ENCODE measurements at regions not wholly inside any gene's neighbourhood (a gene's known extent, or its start where the extent isn't known, plus 50 kb on each side); places are given as distances from the start of the nearest gene placed in this dataset.
A peak's percentile ranks its signal among the peaks of the same experiment; 100 is the strongest.
"Not testable (repeated sequence)": the region's sequence is repeated elsewhere in the genome, so short reads cannot be mapped to it uniquely, and the experiment has no call there.

DNA sequence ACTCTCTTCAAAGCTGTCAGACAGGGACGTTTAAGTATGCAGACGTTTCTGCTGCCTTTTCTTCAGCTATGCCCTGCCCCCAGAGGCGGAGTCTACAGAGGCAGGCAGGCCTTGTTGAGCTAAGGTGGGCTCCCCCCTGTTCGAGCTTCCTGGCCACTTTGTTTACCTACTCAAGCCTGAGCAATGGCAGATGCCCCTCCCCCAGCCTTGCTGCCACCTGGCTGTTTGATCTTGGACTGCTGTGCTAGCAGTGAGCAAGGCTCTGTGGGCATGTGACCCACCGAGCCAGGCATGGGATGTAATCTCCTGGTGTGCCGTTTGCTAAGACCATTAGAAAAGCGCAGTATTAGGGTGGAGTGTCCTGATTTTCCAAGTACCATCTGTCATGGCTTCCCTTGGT is 900.4 kb upstream of the MDGA2 start:
- no peak for DNase-seq (ENCODE audit: low spot score)

DNA sequence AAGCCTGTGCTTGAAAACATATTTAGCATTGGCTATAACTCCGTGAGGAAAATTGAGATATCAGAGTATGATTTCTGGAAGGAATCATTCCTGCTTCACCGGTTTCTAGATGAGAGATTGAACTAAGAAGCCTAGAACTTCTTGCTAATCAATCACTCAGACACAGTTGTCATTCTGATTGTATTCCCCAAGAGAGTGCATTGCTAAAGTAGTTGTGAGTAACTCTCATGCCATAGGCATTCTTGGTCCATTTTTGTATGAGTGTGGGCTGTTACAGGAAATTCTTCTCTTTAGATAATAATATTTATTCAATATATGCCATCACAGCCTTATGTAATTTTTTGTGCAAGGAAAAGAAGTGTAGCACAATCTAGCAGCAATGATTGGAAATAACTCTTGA is 893.3 kb upstream of the MDGA2 start:
- no peak for DNase-seq (ENCODE audit: low spot score)

- DNase-seq (ENCODE audit: low spot score), result no peak
Observed at GRCh38 chr14:48568252-48568651, 892.8 kb upstream of the MDGA2 start.

DNA sequence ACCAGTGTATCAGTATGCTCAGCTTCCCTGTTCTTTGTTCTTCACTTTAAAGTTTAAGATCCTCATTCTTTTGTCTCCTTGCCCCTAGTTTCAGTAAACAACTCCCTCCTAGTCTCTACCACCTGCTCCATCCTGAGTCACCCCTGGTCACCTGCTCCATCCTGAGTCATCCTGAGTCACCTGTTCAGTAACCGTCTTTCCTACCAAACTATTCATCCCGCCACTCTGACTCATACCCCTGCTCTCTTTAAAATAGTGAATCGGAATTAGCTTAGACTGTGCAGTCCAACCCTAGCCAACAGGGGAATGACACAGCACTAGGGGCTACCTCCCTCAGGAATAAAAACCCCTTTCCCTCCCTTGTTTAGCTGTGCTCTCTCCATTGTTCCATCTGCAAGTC is 888.1 kb upstream of the MDGA2 start:
- no peak for DNase-seq (ENCODE audit: low spot score)

DNA sequence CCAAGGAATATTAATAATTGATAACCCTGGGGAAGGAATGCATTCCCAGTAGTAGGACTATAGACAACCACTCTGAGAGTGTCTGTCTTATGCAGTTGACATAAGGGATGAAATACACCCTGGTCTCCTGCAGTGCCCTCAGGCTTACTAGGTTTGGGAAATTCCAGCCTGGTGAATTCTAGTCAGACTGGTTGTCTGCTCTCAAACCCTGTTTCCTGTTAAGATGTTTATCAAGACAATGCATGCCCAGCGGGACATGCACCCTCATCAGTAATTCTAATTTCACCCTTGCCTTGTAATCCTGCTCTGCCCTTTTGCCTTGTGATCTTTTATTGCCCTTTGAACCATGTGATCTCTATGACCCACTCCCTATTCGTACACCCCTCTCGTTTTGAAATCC is 886.0 kb upstream of the MDGA2 start:
- DNase-seq (ENCODE audit: low spot score), result not testable (repeated sequence)

DNA sequence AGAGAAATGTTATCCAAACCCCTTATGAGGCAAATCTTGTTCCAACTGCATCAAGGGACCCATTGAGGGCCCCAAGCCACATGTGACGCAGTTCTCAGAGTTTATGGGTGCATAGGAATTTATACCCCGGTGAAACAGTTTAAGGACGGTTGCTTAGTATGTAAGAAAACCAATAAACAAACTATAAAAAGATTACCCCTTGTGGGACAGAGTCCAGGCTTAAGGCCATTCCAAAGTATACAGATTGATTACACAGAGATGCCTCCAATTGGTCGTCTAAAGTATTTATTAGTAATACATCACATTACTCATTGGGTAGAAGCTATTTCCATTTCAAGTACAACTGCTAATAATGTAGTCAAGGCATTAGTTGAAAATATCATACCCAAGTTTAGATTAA is 885.0 kb upstream of the MDGA2 start:
- no peak for DNase-seq (ENCODE audit: low spot score)

DNA sequence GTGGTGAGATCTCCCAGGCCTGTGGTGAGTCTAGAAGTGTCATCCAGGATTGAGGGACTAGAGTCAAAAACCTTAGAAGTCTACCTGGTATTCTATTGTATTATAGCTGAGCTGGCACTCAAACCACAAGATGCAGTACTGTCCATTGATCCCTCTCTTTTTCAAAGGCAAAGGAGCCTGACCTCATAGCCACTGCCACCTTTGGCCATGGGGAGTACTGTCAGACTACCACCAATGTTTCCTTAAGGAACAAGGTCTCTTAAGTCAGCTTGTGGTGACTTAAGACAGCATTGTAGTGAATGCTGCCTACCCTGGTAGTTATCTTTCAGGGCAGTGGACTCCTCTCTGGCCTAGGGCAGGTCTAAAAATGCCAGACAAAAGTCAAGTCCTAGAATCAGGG is 878.0 kb upstream of the MDGA2 start:
- DNase-seq (ENCODE audit: low spot score), result no peak

- no peak for DNase-seq (ENCODE audit: low spot score)
Observed at GRCh38 chr14:48546996-48547395, 871.6 kb upstream of the MDGA2 start.

- no peak for DNase-seq (ENCODE audit: low spot score)
Observed at GRCh38 chr14:48537600-48537999, 862.2 kb upstream of the MDGA2 start.

DNA sequence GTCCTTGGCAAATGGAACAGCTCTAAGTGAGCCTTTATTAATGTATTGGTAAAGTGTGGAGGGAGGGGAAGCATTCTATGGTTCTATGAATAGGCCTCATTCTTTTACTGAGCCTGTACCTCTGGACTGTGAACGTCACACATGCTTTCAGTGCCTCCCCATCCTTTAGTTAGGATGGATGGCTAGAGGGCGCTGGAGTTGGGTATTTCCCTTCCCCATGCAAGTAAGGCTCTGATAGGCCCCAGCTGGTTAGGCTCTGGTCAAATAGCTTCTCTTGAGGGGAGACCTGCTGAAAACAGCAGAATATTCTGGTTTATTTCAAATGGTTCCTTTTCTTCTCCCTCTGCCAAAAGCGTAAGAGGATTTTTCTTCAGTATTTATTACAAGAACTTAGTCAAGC is 860.9 kb upstream of the MDGA2 start:
- peak; percentile 31 for DNase-seq (ENCODE audit: low spot score)

GRCh38 chr14:48527832-48528231 is 852.4 kb upstream of the MDGA2 start:
- no peak for DNase-seq (ENCODE audit: low spot score)

DNA sequence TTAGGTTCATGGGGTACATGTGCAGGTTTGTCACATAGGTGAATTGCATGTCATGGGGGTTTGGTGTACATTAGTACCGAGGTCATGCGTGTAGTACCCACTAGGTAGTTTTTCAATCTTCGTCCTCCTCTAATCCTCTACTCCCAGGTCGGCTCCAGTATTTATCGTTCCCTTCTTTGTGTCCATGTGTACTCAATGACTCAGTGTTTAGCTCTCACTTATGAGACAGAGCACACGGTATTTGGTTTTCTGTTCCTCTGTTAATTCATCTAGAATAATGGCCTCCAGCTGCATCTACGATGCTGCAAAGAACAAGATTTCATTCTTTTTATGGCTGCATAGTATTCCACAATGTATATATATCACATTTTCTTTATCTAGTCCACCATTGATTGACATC is 850.9 kb upstream of the MDGA2 start:
- DNase-seq (ENCODE audit: low spot score), result no peak

DNA sequence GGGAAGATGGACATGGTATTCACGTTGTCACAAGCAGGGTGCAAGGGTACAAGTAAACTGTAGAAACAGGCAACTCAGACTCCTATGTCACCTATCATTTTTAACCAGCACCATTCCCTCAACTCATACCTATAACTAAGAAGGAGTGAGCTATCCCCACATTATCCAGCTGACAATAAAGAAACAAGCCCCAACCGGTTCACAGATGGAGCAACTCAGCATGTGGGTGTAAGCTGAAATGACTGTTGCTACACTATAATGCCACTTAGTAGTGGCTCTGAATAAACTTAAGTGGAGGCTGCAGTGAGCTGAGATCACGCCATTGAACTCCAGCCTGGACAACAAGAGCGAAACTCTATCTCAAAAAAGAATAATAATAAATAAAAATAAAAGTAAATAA is 829.5 kb upstream of the MDGA2 start:
- DNase-seq (ENCODE audit: low spot score), result no peak

GRCh38 chr14:48490756-48491155 is 815.4 kb upstream of the MDGA2 start:
- DNase-seq (ENCODE audit: low spot score), result no peak

DNA sequence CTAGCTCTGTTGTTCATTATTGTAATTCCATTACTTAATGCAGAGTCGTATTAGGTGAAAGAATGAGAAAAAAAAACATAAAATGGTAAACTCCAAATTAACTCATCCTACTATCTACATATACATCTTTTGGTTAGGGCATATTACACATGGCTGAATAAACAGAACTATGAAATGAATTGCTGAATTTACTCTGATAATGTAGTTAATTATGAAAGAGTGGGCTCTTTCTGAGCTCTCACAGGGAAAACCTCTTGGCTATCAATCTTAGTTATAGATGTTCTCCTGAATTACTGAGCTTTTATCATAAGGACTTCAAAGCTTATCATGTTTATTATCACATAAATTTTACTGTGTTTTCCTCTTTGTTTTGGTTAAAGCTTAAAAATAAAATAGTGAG is 798.5 kb upstream of the MDGA2 start:
- DNase-seq (ENCODE audit: low spot score), result no peak

- DNase-seq (ENCODE audit: low spot score), result no peak
Observed at GRCh38 chr14:48456051-48456450, 780.6 kb upstream of the MDGA2 start.

DNA sequence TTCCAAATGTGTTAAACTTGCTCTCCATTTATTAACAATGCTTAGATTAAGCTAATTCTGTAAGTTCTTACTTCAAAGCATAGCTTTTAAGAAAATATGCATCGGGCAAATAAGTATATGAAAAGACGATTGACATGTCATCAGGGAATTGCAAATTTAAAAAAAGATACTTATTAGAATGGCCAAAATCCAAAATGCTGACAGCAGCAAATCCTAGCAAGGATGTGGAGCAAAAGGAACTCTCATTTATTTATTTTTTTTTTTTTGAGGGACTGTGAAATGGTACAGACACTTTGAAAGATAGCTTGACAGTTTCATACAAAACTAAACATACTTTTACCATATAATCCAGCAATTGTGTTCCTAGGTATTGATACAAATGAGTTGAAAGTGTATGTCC is 779.5 kb upstream of the MDGA2 start:
- no peak for DNase-seq (ENCODE audit: low spot score)

DNA sequence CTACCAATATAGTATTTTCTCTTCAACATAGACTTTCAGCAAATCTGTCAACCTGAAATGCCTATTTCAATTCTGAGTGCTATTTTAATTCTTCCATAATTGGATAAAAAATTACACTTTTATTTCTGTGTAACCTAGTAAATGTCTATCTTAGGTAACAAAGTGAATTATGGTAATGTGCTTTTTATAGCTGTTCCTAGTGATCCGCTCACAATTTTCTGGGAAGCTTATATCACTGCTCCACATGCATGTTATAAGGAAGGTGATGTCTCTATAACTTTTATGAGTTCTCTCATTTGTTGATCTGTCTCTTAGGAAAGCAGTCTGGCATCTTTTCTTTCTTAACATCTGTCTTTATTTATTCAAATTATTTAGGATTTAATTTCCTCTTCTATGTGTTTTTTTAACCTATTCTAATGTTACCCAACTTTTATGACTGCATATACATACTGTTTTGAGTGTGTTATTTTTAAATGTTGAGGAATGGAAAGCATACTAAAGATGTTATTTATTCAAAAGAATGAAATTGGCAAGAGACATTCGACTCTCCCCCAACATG is 777.1 kb upstream of the MDGA2 start:
- DNase-seq (ENCODE audit: low spot score), result no peak

DNA sequence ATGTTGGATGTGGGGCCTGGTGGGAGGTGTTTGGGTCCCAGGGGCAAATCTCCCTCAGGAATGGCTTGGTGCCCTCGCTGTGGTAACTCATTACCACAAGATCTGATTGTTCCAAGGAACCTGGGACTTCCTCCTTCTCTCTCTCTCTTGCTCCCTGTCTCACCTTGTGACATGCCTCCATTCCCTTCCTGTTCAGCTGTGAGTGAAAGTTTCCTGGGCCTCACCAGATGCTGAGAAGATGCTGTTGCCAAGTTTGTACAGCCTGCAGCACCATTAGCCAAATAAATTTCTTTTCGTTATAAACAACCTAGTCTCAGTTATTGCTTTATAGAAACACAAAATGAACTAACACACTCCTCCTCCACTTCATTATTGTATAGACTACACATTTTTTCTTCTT is 759.8 kb upstream of the MDGA2 start:
- DNase-seq (ENCODE audit: low spot score), result no peak

- DNase-seq (ENCODE audit: low spot score), result no peak
Observed at GRCh38 chr14:48430805-48431204, 755.4 kb upstream of the MDGA2 start.

DNA sequence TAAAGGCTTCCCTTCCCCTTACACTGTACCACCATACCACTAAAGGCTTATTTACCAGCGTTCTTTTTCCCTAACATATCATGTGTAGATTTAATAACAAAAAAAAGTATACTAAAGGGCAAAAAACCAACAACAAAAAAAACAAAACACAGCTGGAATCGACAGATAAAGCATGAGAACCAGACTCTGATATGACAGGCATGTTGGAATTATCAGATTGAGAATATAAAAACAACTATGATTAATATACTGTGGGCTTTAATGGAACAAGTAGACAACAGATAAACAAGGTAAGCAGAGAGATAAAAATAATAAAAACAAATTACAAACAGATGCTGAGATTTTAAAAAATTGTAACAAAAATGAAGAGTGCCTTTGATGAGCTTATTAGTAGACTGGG is 754.1 kb upstream of the MDGA2 start:
- no peak for DNase-seq (ENCODE audit: low spot score)

DNA sequence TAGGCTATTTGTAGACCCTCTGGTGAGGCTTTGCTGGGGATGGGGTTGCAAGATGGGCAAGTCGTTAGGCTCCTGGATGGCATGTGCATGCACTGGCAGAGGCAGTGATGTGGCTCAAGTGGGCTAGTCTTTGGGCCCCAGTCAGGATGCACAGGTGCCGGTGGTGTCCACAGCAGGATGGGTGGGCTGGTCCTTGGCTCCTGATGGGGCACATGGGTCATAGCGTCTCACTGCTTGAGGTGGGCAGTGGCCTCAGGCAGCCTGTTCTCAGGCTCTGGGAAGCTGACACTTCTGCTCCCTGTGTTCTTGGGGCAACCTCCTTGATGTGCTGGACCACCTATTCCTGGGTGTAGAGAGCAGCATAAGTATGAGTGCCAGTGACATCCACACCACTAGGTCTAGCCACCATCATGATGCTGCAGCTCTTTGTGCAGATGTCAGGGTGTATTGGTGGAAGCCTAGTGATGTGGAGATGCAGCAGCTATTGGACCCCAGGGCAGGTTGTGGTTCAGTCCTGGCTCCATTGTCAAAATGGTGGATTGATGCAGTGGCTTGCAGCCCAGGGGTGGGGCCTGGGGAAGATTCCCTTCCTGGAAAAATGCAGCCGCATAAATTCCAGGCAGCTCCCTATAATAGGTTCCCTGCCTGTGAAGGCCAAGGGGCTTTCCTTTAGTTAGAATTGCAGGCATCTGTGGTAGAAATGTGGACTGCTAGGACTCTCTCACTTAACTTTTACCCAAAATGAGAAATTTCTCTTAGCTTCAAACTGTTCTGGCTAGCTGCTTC is 742.5 kb upstream of the MDGA2 start:
- no peak for DNase-seq (ENCODE audit: low spot score)

- no peak for DNase-seq (ENCODE audit: low spot score)
Observed at GRCh38 chr14:48401321-48401720, 725.9 kb upstream of the MDGA2 start.

DNA sequence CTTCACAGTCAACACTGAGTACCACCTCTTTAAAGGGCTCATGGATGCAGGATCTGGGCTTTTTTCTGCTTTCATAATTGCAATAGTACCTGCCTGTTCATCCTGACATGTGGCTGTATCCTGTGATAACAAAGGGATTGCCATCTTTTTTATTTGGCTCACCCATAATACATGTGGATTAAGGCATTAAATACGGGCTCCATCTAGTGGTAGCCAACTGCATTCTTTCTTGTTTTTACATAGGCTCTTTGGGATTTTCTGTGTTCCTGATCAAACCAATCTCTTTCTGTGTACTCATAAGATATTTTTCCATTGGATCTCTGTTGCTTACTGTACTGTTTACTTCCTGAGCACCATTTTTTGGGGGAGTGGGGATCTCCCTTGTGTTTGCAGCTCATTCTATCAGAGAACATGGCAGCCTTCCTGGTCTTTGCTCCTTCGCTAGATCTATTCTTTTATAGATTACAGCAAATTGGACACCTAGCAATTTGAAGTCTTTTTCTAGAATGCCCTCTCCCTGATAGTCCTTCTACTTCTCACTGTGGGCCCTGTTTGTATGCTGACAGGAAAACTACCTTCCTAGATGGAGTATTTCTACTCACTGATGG is 723.4 kb upstream of the MDGA2 start:
- DNase-seq (ENCODE audit: low spot score), result peak; percentile 60
